ENCODE measurements at regions not wholly inside any gene's neighbourhood (a gene's known extent, or its start where the extent isn't known, plus 50 kb on each side); places are given as distances from the start of the nearest gene placed in this dataset.
"Not testable (repeated sequence)": the region's sequence is repeated elsewhere in the genome, so short reads cannot be mapped to it uniquely, and the experiment has no call there.

DNA sequence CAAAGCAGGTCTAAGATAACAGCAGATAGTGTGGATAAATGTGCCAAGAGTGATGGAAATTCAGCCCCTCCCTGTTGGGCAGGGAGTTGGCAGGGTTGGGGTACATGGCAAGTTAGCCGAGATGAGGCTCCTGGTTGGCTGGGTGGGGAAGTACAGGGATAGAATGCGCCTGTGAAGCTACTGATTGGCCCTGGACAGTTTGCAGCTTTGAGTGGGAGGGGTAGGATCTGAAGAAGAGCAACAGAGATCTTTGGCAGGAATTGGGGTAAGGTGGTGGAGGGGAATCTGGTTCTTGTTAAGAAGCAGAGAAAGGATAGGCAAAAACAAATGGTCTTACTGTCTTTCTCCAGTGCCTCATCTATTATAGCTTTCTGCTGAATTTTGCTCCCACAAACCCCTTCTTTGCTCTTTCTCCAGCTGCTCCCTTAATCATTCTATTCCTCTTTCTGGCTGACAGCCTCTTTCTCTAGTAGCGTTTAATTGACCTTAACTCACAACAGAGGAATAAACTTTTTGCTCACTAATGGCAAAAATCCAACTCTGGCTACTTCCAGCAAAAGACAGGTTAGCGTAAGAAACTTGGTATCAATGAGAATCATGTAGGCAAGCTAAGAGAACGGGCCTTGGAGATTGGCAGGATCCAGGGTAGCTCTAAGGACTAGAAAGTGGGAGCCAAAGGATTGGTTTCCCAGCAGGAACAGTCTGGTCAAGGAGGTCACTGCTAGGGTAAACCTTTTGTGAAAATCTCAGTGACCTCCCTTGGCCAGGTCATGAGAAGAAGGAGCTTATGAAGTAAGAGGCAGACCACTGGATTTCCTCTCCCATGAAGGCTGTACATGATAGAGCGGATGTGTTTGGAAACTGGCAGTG, 86.3 kb upstream of the CARMIL1 start:
- no peak for DNase-seq

DNA sequence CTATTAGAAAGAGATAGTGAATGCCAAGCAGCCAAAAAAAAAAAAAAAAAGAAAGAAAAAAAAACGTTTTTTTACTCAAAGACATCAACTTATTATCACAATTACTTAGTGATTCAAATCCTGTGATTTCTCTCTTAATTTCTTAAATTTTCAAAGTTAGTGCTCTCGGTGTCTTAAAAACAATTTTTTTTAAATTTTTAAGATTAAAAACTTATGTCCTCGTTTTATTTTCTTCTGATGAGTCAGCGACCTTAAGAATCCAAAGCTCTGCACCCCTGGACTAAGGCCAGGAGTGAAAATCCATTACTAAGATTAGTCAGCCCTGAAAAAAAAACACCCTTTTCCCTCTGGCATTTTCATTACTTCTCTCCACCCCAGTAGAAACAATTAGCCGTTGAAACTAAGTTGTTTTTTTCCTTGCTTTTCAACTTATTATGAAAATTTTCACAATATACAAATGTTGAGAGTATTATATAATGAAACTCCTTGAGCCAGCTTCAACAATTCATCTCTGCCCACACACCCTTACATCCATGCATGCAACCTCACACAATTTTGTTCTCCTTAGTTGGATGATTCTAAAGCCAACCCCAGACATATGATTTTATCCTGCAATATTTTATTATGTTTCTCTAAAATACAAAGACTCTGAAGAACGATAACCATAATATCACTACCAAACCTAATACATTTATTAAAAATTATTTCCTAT, 85.6 kb upstream of the CARMIL1 start:
- DNase-seq, result no peak

DNA sequence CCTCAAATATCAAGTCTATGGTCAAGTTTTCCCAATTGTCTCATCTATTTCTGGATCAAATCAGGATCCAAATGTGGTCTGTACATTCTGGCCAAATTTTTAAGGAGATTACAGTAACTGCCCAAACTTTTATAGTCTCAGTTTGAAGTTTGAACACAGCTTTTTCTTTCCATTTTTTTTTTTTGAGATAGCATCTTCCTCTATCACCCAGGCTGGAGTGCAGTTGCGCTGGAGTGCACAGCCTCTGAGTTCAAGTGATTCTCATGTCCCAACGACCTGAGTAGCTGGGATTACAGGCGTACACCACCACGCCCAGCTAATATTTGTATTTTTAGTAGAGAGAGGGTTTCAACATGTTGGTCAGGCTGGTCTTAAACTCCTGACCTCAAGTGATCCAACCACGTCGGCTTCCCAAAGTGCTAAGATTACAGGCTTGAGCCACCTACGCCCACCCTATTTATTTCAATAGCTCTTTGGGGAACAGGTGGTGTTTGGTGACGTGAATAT, 84.9 kb upstream of the CARMIL1 start:
- no peak for DNase-seq

GRCh38 chr6:25196464-25196863, 82.7 kb upstream of the CARMIL1 start:
- DNase-seq, result no peak

DNA sequence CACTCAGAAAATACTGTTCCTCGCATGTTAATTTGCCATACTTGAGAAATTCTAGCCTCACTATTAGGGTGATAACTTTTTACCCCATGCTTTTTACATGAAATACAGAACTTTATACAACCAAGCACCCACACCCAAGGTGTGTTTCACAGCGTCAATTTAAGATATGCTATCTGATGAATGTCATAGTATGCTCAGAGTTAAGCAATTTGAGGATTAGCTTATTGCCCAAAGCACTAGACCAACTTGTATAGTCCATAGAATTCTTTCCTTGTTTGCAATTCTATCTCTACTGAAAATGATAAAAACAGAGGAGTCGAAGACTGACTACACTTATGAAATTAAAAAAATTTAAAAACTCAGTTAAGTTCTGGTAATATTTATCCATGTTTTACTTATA, 82.1 kb upstream of the CARMIL1 start:
- no peak for DNase-seq

DNA sequence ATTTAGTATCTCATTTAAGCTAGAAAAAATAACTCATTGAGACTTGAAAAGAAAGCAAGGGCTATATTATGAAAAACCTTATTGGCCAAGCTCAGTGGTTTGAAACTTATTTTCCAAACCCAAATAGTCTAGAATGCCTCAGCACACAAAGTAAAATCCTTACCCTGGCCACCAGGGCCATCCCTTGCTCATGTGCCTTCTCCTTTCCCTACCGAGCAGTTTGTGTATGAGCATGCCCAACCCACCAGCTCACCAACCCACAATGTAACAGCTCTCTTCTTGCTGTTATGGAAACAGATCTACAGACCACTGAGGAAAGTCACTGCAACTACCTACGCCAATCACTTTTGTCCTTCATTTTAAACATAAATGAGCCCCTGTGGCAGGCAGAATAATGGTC, 79.6 kb upstream of the CARMIL1 start:
- no peak for DNase-seq

DNA sequence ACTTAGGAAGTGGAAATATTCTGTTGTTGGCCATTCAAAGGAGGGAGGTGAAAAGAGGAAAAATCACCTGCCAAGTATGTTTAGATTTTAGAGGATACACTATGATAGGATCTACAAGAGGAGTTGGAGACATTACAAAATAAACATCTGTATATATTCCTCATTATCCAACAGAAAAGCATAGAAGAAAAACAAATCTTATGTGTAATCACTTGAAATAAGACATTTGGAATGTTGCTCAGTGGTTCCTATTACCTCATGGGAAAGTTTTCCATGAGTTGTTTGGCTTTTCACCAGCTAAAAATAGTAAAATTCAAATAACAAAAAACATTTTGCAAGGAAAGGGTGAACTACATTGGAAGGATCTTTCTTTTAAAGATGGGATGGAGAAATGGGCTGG, 76.7 kb upstream of the CARMIL1 start:
- no peak for DNase-seq

DNA sequence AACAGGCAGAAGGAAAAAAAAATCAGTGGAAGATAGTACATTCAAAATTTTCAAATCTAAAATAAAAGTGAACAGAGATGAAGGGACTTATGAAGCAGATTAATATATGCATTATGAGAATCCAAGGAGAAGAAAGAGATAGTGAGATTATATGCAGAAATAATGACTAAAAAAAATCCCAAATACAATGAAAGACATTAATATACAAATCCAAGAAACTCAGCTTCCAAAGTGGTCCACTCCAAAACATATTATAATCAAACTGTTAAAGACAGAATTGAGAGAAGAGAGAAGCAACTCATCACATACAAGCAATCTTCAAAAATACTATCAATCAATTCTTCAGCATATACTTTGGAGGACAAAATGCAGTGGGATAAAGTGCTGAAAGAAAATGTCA, 73.5 kb upstream of the CARMIL1 start:
- DNase-seq, result no peak

DNA sequence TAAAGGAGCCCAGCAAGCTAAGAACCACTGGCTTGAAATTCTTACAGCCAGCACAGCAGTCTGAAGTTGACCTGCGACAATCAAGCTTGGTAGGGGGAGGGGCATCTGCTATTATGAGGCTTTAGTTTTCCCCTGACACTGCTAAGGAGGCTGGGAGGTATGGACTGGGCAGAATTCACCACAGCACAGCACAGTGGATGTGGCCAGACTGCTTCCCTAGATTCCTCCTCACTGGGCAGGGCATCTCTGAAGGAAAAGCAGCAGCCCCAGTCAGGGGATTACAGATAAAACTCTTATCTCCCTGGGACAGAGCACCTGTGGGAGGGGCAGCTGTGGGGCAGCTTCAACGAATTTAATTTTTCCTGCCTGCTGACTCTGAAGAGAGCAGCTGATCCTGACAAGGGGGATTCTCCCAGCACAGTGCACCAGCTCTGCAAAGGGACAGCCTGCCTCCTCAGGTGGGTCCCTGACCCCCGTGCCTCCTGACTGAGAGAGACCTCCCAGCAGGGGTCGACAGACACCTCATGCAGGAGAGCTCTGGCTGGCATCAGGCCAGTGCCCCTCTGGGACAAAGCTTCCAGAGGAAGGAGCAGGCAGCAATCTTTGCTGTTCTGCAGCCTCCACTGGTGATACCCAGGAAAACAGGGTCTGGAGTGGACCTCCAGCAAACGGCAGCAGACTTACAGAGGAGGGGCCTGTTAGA, 71.6 kb upstream of the CARMIL1 start:
- not testable (repeated sequence) for DNase-seq

DNA sequence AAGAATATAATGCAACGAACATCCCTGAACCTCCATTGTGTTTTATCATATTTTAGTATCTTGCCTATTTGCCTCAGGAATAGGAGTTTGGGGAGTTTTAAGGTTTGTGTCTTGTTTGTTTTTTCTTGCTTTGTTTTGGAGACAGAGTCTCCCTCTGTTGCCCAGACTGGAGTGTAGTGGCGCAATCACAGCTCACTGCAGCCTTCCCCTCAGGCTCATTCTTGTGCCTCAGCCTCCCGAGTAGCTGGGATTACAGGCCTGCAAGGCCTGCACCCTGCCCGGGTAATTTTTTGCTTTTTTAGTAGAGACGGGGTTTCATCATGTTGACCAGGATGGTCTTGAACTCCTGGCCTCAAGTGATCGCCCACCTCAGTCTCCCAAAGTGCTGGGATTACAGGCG, 63.3 kb upstream of the CARMIL1 start:
- no peak for DNase-seq

DNA sequence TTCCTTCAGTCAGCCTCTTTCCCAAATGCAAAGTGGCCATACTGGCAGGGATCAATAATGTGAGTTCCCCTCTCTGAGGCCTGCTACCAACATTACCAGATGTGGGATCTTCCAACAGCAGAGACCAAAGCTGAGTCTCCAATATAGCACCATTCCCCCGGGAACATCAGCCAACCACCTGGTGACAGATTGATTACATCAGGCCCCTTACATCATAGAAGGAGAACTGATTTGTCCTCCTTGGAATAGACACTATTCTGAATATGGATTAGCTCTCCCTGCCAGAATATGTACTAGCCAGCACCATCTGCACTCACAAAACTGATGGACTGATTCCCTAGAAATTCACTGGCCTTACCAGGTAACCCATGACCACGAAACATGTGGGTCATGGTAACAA, 61.9 kb upstream of the CARMIL1 start:
- DNase-seq, result no peak

- no peak for DNase-seq
Measured at GRCh38 chr6:25217829-25218228, 61.3 kb upstream of the CARMIL1 start.

DNA sequence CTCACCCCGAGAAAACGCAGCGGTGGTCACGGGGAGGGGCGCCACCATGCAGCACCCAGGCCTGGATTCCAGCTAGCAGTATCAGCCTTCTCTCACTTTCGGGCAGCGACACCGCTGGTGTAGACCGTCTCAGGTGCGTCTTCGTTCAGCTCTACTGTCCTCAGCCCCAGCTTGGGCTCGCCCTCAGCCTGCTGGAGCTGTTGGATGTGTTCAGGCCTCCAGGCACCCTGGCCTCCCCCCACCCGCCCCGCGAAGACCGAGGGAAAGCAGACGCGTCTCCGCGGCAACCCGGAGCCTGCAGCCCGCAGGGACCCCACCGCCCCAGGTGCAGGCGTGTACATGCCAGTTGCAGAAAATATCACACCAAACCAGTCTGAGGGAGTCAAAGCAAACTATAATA, 60.8 kb upstream of the CARMIL1 start:
- no peak for DNase-seq

DNA sequence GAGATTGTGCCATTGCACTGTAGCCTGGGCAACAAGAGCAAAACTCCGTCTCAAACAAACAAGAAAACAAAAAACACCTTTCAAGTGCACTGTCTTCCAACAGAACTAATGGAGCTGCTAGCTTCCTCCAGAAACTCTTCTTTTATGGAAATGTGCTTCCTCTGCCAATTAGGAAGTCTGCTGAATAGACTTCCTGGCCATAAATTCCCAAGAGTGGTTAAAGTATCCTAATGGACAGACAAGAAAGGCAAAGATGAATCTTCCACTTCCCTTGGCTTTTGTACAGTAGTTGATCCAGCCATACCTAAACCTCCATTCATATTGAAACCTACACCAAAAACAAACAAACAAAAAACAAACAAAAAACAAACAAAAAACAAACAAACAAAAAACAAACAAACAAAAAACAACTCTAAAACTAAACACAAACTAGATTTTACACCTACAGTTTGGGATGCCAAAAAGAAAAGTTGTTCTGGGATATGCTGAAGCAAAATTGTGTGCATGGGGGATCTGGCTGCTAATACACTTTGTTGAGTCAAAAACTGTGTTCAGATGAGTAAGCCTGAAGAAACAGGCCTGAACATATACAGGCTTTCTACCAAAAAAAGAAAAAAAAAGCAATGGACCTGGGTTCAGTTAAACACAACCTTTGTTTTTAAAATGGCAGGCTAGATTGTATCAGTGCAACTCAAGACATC, 59.8 kb upstream of the CARMIL1 start:
- no peak for DNase-seq

GRCh38 chr6:25219917-25220278, 59.3 kb upstream of the CARMIL1 start:
- DNase-seq, result no peak

DNA sequence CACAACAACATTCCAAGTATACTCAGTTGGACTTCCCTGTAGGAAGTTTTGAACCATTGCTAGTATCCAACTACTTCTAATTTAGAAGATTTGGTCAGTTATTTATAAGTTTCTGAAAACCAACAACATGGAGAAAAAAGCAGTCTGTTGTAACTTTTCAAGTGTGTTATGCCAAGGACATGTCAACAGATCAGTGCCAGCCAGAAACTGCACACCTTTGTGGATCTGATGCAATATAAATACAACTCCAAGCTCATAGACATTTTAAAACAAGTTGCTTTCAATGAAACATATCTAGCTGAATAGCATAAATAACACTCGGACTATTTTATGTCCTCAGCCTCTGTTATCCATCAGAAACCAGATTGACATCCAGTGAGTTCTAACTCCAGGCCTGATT, 58.3 kb upstream of the CARMIL1 start:
- no peak for DNase-seq

GRCh38 chr6:25222006-25222678, 57.0 kb upstream of the CARMIL1 start:
- DNase-seq, result no peak

DNA sequence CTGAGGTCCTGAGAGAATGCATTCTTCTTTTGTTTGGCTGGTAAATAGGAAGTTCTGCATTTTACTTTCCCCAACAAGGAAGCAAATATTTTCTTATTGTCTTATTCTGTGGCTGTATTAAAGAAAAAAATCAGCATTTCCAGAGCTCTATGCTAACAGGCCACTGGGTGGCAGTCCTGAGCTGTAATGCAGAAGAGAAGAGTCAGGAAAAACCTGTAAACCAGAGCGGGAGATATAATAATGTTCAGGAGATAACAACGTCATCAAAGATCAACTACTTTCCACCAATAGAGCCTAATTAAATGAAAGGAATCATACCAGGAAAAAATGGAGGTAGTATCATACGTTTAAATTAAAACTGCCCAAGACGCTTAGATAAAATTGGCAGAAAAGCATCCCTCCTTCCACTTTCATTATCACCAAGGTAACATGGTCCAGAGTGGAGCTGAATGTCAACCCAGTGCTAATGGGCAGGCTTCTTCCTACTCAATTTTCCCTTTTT, 55.6 kb upstream of the CARMIL1 start:
- DNase-seq, result peak in 3 of 4 experiments; percentile 4 to 53 (median 47)

DNA sequence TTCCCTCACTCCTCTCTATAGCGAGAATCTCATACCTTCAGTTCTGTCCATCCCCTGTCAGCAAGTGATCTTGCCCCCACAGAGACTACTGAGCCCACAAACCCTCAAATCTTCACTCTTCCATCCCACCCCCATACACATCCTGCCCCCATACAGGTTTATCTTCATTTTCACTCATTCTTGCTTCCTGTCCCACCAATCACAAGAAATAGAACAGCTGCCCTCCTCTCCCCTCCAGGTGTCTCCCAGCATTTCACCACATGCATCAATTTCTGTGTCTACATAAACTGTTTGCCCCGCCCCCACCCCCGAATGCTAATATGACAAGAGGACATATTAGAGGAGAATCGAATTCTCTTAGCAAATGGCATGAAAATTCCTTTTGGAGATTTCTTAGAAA, 54.9 kb upstream of the CARMIL1 start:
- DNase-seq, result no peak

- DNase-seq, result no peak
Measured at GRCh38 chr6:25227854-25228253, 51.3 kb upstream of the CARMIL1 start.
